ENCODE measurements at regions not wholly inside any gene's neighbourhood (a gene's known extent, or its start where the extent isn't known, plus 50 kb on each side); places are given as distances from the start of the nearest gene placed in this dataset.
"Not testable (repeated sequence)": the region's sequence is repeated elsewhere in the genome, so short reads cannot be mapped to it uniquely, and the experiment has no call there.

GRCh38 chr11:50088231-50088630 is 55.6 kb downstream of the OR4C45 start:
- TF ChIP-seq CTCF (IDR thresholded peaks at IDR 0.05) = no peak
- no peak for TF ChIP-seq POLR2A (IDR thresholded peaks at IDR 0.05)
- TF ChIP-seq EP300 (IDR thresholded peaks at IDR 0.05) = no peak
- no peak overlapping the region for H3K27ac ChIP-seq
- H3K9me3 ChIP-seq = peaks cover 0 to 6% (median 0%) of the 10 kb centered on the region in 4 donors
- 53 to 62% methylated on average over 2 of the region's 2 CpGs for WGBS, 2 donors
- no peak for DNase-seq (ENCODE audit: low spot score in 2 of 2)
- H3K27me3 ChIP-seq = no peaks in the 10 kb centered on the region
- no peaks in the 10 kb centered on the region for H3K4me1 ChIP-seq
- H3K36me3 ChIP-seq = no peaks in the 10 kb centered on the region
- H3K4me3 ChIP-seq = no peak overlapping the region

- H3K4me3 ChIP-seq = no peak overlapping the region
- H3K27me3 ChIP-seq = no peaks in the 10 kb centered on the region
- WGBS, 2 donors = 35 to 50% methylated on average over 2 of the region's 2 CpGs
- TF ChIP-seq CTCF (IDR thresholded peaks at IDR 0.05) = no peak
- TF ChIP-seq POLR2A (IDR thresholded peaks at IDR 0.05) = no peak
- TF ChIP-seq EP300 (IDR thresholded peaks at IDR 0.05) = no peak
- DNase-seq (ENCODE audit: low spot score in 2 of 2) = no peak
- H3K27ac ChIP-seq = no peak overlapping the region
- H3K9me3 ChIP-seq = no peaks in the 10 kb centered on the region
- no peaks in the 10 kb centered on the region for H3K4me1 ChIP-seq
- H3K36me3 ChIP-seq = no peaks in the 10 kb centered on the region
Observed at GRCh38 chr11:50098186-50098725, 65.6 kb downstream of the OR4C45 start.

GRCh38 chr11:50102916-50103315 is 70.2 kb downstream of the OR4C45 start:
- no peak for DNase-seq (ENCODE audit: low spot score in 2 of 2)
- Histone ChIP-seq H3K4me3 (no peak overlapping the region), H3K27ac (no peak overlapping the region), H3K4me1 (no peaks in the 10 kb centered on the region), H3K9me3 (no peaks in the 10 kb centered on the region), H3K36me3 (no peaks in the 10 kb centered on the region), H3K27me3 (no peaks in the 10 kb centered on the region)
- TF ChIP-seq POLR2A (IDR thresholded peaks at IDR 0.05) (no peak), CTCF (IDR thresholded peaks at IDR 0.05) (no peak), EP300 (IDR thresholded peaks at IDR 0.05) (no peak)

GRCh38 chr11:50140686-50141085 is 108.0 kb downstream of the OR4C45 start:
- H3K4me1 ChIP-seq = not testable (repeated sequence)
- 43 to 47% methylated on average over 2 of the region's 2 CpGs for WGBS, 2 donors

GRCh38 chr11:50146308-50146707 is 113.6 kb downstream of the OR4C45 start:
- not testable (repeated sequence) for H3K4me3 ChIP-seq; H3K36me3 ChIP-seq; H3K9me3 ChIP-seq; DNase-seq (ENCODE audit: low spot score in 2 of 2); H3K27ac ChIP-seq; H3K27me3 ChIP-seq; H3K4me1 ChIP-seq
- 49 to 63% methylated on average over 3 of the region's 3 CpGs for WGBS, 2 donors

More at GRCh38 chr11:50140686-50141085, 108.0 kb downstream of the OR4C45 start:
- not testable (repeated sequence) for H3K27ac ChIP-seq; H3K36me3 ChIP-seq; DNase-seq (ENCODE audit: low spot score in 2 of 2); H3K27me3 ChIP-seq; H3K9me3 ChIP-seq; H3K4me3 ChIP-seq

GRCh38 chr11:50147946-50148345 is 115.3 kb downstream of the OR4C45 start:
- not testable (repeated sequence) for H3K27ac ChIP-seq; H3K4me1 ChIP-seq; H3K9me3 ChIP-seq; H3K4me3 ChIP-seq; H3K36me3 ChIP-seq; DNase-seq (ENCODE audit: low spot score in 2 of 2); H3K27me3 ChIP-seq
- WGBS, 2 donors = 85 to 89% methylated on average over 2 of the region's 2 CpGs

- Histone ChIP-seq H3K27me3 (no peaks in the 10 kb centered on the region), H3K36me3 (no peaks in the 10 kb centered on the region), H3K27ac (no peak overlapping the region), H3K4me3 (no peak overlapping the region), H3K4me1 (no peaks in the 10 kb centered on the region), H3K9me3 (peaks cover 0 to 16% (median 0%) of the 10 kb centered on the region in 4 donors)
- no peak for DNase-seq (ENCODE audit: low spot score in 2 of 2)
- TF ChIP-seq CTCF (IDR thresholded peaks at IDR 0.05) (no peak), EP300 (IDR thresholded peaks at IDR 0.05) (no peak), POLR2A (IDR thresholded peaks at IDR 0.05) (no peak)
Observed at GRCh38 chr11:50155508-50155907, 122.8 kb downstream of the OR4C45 start.
